Smooth muscle cell (in vitro differentiated cells): ENCODE measurements at regions not wholly inside any gene's neighbourhood (a gene's known extent, or its start where the extent isn't known, plus 50 kb on each side); places are given as distances from the start of the nearest gene placed in this dataset.

ENCODE experiments used
- DNase-seq: peaks from one replicate; lab custom pipeline; 2025; ENCODE audit not compliant: unreplicated experiment; lab: John Stamatoyannopoulos, UW
- H2AFZ ChIP-seq: fragments of 200-600 bp; sonication (generic); 2 replicates; pipeline ENCODE4 v1.6.0; 2016; ENCODE audit warnings: antibody characterized with exemption, low read depth, mild to moderate bottlenecking
- H3F3A ChIP-seq: fragments of 200-600 bp; sonication (generic); 2 replicates; pipeline ENCODE4 v1.6.0; 2017; ENCODE audit warnings: antibody characterized with exemption, low read depth
- H3K27ac ChIP-seq: fragments of 200-600 bp; sonication (generic); 2 replicates; pipeline ENCODE4 v1.5.1; 2016; ENCODE audit warnings: low read depth, mild to moderate bottlenecking
- H3K27me3 ChIP-seq: fragments of 200-600 bp; sonication (generic); 2 replicates; pipeline ENCODE4 v1.6.1; 2016; ENCODE audit warnings: low read depth, mild to moderate bottlenecking
- H3K36me3 ChIP-seq: fragments of 200-600 bp; sonication (generic); 2 replicates; pipeline ENCODE4 v1.5.1; 2016; ENCODE audit warnings: low read depth
- H3K4me1 ChIP-seq: fragments of 200-600 bp; sonication (generic); 2 replicates; pipeline ENCODE4 v1.5.1; 2016; ENCODE audit warnings: low read depth
- H3K4me2 ChIP-seq: fragments of 200-600 bp; sonication (generic); 2 replicates; pipeline ENCODE4 v1.6.0; 2016; ENCODE audit warnings: mild to moderate bottlenecking
- H3K4me3 ChIP-seq: fragments of 200-600 bp; sonication (generic); 2 replicates; pipeline ENCODE4 v1.5.1; 2016; ENCODE audit warnings: mild to moderate bottlenecking
- H3K79me2 ChIP-seq: fragments of 200-600 bp; sonication (generic); 2 replicates; pipeline ENCODE4 v1.6.0; 2016; ENCODE audit warnings: low read depth, mild to moderate bottlenecking
- H3K9ac ChIP-seq: fragments of 200-600 bp; sonication (generic); 2 replicates; pipeline ENCODE4 v1.6.0; 2016; ENCODE audit warnings: low read depth
- H3K9me3 ChIP-seq: fragments of 200-600 bp; sonication (generic); replicated peaks from 2 replicates; pipeline ENCODE4 v1.5.1; 2016; ENCODE audit warnings: low read depth
- H4K20me1 ChIP-seq: fragments of 200-600 bp; sonication (generic); 2 replicates; pipeline ENCODE4 v1.6.0; 2016; ENCODE audit warnings: low read depth
- WGBS: methylation state at CpG from one replicate; pipeline ENCODE4 v1.1.7; 2016; ENCODE audit warnings: low lambda C conversion rate; 5-methylcytosine and 5-hydroxymethylcytosine counted together
- TF ChIP-seq, protein P1 (sequence below): fragments of 200-600 bp; sonication (generic); IDR thresholded peaks from 2 replicates; pipeline ENCODE4 v1.5.1; 2017; ENCODE audit warnings: borderline replicate concordance, mild to moderate bottlenecking, antibody characterized with exemption; ENCODE audit not compliant: insufficient read depth, poor library complexity, severe bottlenecking

DNA sequence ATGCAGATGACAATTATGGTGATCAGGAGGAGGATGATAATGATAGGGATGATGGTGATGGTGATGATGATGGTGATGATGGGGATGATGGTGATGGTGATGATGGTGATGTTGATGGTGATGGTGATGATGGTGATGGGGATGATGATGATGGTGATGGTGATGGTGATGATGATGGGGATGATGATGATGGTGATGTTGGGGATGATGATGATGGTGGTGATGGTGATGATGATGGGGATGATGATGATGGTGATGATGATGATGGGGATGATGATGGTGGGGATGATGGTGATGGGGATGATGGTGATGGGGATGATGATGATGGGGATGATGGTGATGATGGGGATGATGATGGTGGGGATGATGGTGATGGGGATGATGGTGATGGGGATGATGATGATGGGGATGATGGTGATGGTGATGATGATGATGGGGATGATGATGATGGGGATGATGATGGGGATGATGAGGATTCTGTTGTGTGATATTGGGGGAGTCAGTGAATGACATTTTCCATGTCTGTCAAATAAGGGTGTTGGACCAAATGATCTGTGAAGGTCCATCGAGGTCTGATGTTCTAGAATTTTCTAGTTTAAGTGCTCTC lies 65.6 kb upstream of the RPL11 start:
- no peaks in the 10 kb centered on the region for H3K4me1 ChIP-seq
- TF ChIP-seq, protein P1, sequence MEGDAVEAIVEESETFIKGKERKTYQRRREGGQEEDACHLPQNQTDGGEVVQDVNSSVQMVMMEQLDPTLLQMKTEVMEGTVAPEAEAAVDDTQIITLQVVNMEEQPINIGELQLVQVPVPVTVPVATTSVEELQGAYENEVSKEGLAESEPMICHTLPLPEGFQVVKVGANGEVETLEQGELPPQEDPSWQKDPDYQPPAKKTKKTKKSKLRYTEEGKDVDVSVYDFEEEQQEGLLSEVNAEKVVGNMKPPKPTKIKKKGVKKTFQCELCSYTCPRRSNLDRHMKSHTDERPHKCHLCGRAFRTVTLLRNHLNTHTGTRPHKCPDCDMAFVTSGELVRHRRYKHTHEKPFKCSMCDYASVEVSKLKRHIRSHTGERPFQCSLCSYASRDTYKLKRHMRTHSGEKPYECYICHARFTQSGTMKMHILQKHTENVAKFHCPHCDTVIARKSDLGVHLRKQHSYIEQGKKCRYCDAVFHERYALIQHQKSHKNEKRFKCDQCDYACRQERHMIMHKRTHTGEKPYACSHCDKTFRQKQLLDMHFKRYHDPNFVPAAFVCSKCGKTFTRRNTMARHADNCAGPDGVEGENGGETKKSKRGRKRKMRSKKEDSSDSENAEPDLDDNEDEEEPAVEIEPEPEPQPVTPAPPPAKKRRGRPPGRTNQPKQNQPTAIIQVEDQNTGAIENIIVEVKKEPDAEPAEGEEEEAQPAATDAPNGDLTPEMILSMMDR = no peak
- no peak overlapping the region for H3K27ac ChIP-seq
- H3F3A ChIP-seq = no peaks in the 10 kb centered on the region
- H3K9ac ChIP-seq = no peak overlapping the region
- no peak overlapping the region for H2AFZ ChIP-seq
- no peak overlapping the region for H3K4me3 ChIP-seq
- no peaks in the 10 kb centered on the region for H3K27me3 ChIP-seq
- no peak overlapping the region for H3K4me2 ChIP-seq
- H3K79me2 ChIP-seq = no peaks in the 10 kb centered on the region
- H3K9me3 ChIP-seq = no peaks in the 10 kb centered on the region
- no peaks in the 10 kb centered on the region for H4K20me1 ChIP-seq
- H3K36me3 ChIP-seq = no peaks in the 10 kb centered on the region
- DNase-seq = no peak
- 100% methylated on average over 1 of the region's 1 CpG for WGBS

DNA sequence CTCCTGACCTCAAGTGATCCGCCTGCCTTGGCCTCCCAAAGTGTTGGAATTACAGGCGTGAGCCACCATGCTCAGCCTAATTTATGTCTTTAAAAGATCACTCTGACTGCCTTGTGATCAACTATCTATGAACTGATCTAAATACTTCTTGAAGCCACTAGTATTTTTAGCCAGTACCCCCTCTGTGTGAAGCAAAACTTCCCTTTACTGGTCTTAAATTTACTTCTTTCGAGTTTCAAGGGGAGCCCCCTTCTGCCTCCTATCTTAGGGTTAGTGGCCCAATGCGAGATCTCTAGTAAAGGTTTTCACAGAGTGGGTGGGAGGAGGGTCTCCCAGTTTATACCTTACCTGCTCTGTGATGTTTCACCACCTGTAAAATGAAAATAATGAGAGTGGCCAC lies 66.1 kb upstream of the RPL11 start:
- Histone ChIP-seq H3K79me2 (no peaks in the 10 kb centered on the region), H2AFZ (no peak overlapping the region), H3K36me3 (no peaks in the 10 kb centered on the region), H3K27ac (no peak overlapping the region), H3K9me3 (no peaks in the 10 kb centered on the region), H3K27me3 (peaks cover 3% of the 10 kb centered on the region), H4K20me1 (no peaks in the 10 kb centered on the region), H3F3A (no peaks in the 10 kb centered on the region), H3K4me1 (no peaks in the 10 kb centered on the region), H3K9ac (no peak overlapping the region), H3K4me3 (no peak overlapping the region), H3K4me2 (no peak overlapping the region)
- 94% methylated on average over 4 of the region's 4 CpGs for WGBS
- TF ChIP-seq, protein P1 = no peak
- DNase-seq = no peak

DNA sequence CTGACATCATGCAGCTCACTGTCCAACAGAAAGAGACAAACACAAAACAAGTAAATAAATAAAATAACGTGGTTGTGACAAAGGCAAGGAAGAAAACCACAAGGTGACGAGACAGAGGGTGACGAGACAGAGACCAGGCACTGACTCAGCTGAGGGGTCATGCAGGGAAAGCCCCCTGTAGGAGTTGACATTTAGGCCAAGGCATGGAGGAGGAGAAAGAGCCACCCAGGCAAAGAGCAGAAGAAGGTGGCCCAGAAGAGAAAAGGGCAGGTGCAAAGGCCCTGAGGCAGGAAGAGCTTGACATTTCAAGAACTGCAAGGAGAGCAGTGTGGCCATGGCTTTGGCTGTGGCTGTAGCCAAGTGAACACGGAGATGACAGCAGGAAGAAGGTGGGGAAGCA lies 65.1 kb upstream of the ID3 start:
- H3K36me3 ChIP-seq = no peaks in the 10 kb centered on the region
- no peaks in the 10 kb centered on the region for H3K79me2 ChIP-seq
- no peaks in the 10 kb centered on the region for H3F3A ChIP-seq
- TF ChIP-seq, protein P1 = no peak
- no peak for DNase-seq
- H3K9me3 ChIP-seq = no peaks in the 10 kb centered on the region
- peaks cover 12% of the 10 kb centered on the region for H3K27me3 ChIP-seq
- no peaks in the 10 kb centered on the region for H4K20me1 ChIP-seq
- WGBS = 79% methylated on average over 4 of the region's 4 CpGs
- H3K4me3 ChIP-seq = no peak overlapping the region
- H3K4me1 ChIP-seq = peaks cover 5% of the 10 kb centered on the region
- H3K27ac ChIP-seq = no peak overlapping the region
- H3K9ac ChIP-seq = no peak overlapping the region
- H3K4me2 ChIP-seq = no peak overlapping the region
- no peak overlapping the region for H2AFZ ChIP-seq

GRCh38 chr1:23622284-23622683 lies 63.0 kb upstream of the ID3 start:
- TF ChIP-seq, protein P1 = no peak
- Histone ChIP-seq H3K27ac (no peak overlapping the region), H3K4me3 (no peak overlapping the region), H3K4me2 (no peak overlapping the region), H3K79me2 (no peaks in the 10 kb centered on the region), H3K36me3 (no peaks in the 10 kb centered on the region), H4K20me1 (no peaks in the 10 kb centered on the region), H3F3A (no peaks in the 10 kb centered on the region), H3K9me3 (no peaks in the 10 kb centered on the region), H3K4me1 (peaks cover 5% of the 10 kb centered on the region), H2AFZ (no peak overlapping the region), H3K27me3 (peaks cover 23% of the 10 kb centered on the region), H3K9ac (no peak overlapping the region)
- 83% methylated on average over 4 of the region's 4 CpGs for WGBS
- DNase-seq = no peak
